ENCODE measurements at regions not wholly inside any gene's neighbourhood (a gene's known extent, or its start where the extent isn't known, plus 50 kb on each side); places are given as distances from the start of the nearest gene placed in this dataset.

DNA sequence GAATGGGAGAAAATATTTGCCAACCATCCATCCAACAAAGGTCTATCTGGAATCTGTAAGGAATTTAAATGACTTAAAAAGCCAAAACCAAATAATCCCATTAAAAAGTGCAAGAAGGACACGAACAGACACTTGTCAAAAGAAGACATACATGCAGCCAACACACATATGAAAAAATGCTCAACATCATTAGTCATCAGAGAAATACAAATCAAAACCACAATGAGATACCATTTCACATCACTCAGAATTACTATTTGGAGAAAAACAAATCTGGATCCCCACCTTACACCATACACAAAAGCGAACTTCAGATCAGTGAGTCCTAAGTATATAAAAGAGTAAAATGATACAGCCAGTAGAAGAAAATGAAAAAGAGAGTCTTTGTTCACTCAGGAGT lies 58.6 kb upstream of the MNS1 start:
- TF ChIP-seq POLR2A (IDR thresholded peaks at IDR 0.05) (no peak), CTCF (IDR thresholded peaks at IDR 0.05) (no peak)
